ENCODE measurements at regions not wholly inside any gene's neighbourhood (a gene's known extent, or its start where the extent isn't known, plus 50 kb on each side); places are given as distances from the start of the nearest gene placed in this dataset.

DNA sequence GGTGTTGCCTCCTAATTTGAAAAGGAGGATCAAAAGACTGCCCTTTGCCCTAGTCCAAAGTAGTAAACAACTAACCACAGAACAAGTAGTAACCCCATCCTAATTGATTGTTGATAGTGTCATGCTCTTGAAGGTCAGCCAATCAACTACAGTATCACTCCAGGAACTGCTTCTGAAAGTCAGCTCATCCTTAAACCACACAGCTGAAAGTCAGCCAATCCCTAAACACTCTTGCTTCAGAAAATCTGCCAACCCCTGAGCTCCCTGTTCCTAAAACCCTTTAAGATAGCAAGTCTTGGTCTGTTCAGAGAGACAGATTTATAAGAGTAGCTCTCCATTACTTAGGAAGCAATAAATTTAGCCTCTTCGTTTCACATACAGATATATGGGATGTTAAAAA lies 51.6 kb upstream of the CPO start:
- no peak for TF ChIP-seq EZH2phosphoT487 (IDR thresholded peaks at IDR 0.05; ENCODE audit: borderline replicate concordance, low read depth, low read length)
- TF ChIP-seq, protein P1, sequence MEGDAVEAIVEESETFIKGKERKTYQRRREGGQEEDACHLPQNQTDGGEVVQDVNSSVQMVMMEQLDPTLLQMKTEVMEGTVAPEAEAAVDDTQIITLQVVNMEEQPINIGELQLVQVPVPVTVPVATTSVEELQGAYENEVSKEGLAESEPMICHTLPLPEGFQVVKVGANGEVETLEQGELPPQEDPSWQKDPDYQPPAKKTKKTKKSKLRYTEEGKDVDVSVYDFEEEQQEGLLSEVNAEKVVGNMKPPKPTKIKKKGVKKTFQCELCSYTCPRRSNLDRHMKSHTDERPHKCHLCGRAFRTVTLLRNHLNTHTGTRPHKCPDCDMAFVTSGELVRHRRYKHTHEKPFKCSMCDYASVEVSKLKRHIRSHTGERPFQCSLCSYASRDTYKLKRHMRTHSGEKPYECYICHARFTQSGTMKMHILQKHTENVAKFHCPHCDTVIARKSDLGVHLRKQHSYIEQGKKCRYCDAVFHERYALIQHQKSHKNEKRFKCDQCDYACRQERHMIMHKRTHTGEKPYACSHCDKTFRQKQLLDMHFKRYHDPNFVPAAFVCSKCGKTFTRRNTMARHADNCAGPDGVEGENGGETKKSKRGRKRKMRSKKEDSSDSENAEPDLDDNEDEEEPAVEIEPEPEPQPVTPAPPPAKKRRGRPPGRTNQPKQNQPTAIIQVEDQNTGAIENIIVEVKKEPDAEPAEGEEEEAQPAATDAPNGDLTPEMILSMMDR (conservative IDR thresholded peaks at IDR 0.05; ENCODE audit: low read length), result no peak

All from OCI-LY7 (cell line).